GM21390 (cell line): ENCODE measurements at regions not wholly inside any gene's neighbourhood (a gene's known extent, or its start where the extent isn't known, plus 50 kb on each side); places are given as distances from the start of the nearest gene placed in this dataset.

Source experiments
- ATAC-seq: cut with Tn5 transposase; IDR thresholded peaks from one replicate; pipeline ENCODE4 v1.9.1; 2021; ENCODE audit not compliant: unreplicated experiment

DNA sequence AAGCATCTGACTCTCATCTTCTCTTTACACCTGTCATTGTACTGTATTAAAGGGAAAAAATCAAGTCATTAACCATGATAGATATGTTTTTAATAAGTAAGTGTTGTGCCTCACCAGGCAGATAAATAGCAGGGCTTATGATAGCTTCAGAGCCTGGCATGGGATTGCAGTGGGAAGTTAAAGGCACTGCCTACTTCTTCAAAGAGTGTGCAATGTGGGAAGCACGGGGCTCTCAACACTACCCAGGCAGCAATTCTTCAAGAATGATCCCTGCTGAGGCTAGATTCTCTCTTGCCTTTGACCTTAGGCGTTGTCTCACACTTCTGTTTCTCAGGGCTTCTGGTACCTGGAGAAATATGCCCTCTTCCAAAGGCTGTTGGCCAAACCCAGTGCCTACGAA lies 297.3 kb downstream of the MAF start:
- no peak for ATAC-seq

DNA sequence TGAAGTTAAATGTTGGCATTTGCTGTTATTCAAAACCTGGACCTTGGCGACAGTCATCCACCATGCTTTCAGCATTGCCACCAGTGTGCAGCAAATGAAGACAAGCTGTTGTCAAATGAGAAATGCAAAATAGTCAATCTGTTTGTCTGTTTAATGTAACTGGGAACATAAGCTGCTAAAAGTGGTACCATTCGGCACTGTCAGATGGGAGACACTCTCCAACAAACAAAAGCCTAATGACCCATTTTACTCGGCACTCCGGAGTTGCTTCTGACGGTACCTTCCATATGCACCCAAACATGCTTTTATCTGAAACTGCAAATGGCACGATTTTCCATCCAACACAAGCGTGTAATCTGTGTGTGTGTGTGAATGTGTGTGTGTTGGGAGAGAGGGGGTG lies 297.8 kb downstream of the MAF start:
- ATAC-seq: no peak

DNA sequence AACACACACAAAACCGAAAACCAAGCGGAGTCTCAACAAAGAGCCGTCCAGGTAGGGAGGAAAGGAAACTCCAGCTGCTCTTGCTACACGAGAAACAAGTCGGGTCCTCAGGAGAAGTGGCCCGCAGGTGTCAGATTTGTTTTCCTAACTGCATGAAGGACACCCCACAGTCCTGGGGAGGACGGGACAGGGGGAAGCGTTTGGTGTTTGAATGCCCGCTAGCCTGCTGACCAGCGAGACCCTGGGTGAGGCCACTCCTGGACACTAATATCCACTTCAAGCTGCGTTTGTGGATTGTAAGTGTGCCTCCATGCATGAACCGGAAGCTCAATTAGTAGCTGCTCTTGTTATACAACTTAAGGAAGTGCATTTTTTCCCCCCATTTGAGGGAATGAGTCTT lies 299.5 kb downstream of the MAF start:
- ATAC-seq: no peak

DNA sequence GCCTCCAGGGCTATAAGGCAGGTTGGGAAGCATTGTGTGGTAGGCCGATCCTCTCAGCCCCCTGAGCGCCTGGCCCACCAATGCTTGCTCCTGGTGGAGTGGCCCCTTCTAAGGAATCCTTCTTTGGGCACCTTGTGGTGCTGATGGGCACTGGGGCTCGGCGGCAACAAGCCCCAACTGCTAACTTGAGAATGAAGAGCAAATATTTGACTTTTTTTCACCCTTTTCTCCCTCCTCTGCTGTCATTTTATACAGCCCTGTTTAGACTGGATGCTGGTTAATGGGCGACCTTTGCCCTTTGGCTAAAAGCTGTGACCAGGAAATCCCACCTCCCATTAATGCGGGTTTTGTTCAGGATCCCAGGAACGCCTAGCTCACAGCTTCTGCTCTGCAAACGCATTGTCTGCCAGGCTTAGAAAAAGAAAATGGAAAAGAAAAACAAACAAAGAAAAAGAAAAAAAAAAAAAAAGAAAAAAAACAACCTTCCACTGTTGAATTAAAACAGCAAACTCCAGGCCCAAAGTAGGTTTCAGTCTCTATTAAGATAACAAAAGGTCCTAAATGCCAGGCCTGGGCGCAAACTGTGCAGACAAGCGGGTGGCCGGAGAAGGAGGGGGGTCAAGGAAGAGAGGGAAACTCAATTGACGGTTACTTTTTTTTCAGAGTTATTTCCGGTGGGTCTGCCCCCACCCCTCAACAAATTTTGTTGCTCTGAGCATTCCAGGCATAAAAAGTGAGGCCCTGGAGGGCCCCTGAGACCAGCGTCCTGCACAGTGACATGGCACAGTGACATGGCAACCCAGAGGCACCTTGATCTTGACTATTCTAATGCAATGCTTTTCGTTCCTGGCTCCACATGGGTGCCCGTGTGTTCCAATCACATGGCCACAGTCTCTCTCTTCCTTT lies 301.4 kb downstream of the MAF start:
- ATAC-seq: no peak

DNA sequence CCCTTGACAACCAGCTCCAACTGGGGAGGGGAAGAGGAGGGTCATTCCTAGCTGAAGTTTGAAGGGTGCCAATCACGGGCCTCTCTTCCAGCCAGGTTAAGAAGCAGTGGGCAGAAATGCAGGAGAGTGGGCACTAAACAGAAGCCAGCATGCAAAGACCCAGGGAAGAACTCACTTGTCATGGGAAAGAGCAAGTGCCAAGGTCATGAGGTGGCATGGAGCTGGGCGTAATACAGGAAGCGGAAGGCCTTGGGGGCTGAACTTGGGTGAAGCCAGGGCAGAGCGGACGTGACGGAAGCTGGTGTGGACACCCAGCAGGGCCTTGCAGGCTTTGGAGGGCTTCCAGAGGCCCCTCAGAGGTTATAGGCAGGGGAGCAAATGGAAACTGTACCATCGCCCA lies 302.1 kb downstream of the MAF start:
- no peak for ATAC-seq

DNA sequence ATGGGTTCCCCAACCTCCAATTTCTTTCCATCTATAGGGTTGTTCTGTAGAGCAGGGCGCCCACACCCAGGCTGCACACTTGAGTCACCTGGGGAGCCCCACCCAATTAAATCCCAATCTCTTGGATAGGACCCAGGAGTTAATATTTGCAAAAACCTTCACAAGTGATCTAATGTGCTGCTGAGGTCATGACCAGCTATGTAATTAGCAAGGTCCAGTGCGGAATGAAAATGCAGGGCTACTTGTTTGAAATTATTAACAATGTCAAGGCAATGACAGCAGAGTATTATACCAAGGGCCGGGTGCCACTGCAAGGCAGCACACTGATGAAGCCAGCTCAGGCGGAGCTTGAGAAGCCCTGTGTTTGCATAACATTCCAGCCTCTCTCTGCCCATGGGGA lies 302.7 kb downstream of the MAF start:
- ATAC-seq: no peak

DNA sequence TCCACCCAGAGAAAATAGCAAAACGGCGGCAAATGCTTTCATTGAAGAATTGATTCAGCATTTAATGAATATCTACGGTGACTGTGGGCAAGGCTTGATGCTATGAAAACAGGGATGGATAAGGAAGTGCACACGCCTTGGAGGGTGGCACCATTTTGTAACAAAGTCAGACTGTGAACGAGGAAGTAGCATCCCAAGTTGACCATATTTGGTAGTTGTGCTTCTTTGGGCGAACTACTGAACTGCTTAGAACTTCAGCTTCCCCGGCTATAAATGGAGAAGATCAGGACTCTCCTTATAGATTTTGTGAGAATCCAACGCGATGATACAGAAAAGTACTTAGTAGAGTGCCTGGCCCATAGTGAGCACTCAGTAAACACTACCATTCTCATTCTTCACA lies 303.2 kb downstream of the MAF start:
- no peak for ATAC-seq

DNA sequence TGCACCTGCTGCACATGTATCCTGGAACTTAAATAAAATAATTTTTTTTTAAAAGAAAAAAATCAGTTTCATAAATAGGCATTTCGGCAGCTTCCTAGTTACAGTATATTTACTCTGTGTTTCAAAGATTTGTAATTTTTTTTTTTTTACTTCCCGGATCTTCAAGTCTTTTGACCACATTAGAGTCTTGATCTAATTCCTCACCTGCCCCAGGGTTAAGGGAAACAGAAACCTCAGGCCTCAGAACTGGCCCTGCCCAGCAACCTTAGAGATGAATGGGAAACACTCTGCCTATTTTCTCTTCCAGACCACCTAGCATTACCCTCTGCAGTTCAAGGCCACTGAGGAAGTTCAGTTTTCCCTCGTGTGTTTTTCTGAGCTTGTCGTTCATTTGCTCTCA lies 304.0 kb downstream of the MAF start:
- no peak for ATAC-seq

DNA sequence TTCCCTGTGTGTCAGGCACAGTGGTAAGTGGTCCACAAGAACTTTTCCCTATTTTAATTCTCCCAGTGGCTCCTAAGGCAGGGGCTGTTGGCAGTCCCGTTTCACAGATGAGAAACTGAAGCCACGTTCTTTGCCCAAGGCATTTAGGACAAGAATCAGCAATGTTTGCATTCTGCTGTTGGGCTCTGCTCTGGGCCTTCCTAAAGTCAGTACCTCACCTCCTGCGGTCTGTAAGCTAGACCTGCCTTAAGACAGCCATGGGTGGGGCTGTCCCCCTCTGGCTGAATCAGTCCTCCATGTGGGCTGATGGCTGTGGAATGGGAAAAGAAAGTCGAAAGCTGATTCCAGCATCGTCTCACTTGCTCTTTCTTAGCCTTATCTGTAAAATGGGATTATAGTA lies 304.8 kb downstream of the MAF start:
- ATAC-seq: no peak

DNA sequence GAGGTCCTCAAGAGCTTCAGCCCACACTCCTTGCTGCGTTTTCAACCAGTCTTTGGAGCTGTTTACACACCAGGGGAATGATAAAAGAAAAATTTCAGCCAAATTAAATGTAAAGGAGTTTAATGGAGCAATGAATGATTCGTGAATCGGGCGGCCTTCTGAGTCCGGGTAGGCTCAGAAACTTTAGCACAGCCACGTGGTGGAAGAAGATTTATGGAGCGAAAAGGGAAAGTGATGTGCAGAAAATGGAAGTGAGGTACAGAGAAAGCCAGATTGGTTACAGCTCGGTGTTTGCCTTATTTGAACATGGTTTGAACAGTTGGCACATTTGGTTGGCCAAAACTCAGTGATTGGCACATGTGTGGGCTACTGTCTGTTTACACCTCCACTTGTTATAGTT lies 305.4 kb downstream of the MAF start:
- ATAC-seq: no peak

DNA sequence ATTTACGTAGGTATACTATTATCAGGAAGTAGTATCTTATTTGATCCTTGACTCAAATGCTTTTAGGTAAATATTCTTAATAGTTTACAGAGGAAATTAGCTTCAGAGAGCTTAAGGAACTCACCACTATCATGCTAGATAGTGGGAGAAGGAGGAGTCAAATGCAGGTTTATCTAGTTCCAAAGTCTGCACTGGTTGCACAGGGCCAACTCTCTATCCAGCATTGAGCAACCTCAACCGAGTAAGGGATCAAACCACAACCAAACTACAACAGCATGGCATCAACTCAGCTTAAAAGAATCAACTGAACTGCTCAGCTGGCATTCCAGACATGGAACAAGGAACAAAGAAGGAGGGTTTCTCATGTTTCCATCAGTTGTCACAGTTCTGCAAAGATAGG lies 306.0 kb downstream of the MAF start:
- no peak for ATAC-seq

DNA sequence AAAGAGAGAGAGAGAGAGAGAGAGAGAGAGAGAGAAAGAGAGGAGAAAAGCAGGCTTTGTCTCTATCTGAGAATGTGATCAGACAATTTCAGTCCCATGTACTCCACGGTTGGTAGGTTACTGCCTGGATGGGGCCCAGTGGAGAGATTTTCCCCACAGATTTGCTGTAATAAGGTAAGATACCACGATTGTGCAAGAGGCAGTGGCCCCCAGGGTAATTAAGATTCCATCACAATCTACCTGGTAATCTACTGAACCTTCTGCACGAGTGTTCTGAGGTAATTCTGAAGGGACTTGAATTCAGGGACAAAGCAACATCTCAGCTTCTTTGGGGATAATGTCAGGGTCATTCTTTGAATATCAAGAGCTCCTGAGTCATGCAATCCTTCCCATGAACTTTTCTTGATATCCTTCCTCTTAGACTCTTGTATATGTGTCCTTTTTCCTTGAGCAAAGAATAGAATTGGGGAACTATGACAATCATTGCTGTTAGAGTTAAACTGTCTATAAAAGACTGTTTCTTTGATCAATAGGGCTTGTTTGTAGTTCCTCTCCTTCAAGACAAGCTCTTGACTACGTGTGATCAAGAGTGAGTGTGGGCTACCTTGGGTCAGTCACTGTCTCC lies 306.6 kb downstream of the MAF start:
- ATAC-seq: no peak

DNA sequence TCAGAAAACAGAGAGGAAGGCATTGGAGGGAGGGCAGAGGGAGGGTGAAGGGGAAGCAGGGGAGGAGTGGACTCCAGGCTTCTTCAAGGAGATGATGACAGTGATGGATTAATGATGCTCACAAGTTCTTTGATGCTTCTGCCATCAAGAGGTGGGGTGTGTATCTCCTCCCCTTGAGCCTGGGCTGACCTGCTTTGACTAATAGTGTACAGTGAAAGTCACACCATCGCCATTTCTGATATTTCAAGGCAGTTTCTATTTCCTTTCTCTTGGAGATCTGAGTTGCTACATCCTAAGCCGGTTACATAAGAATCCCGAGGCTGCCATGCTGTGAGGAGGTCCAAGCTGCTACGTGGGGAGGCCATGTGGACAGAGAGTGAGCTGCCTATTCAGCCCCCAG lies 312.5 kb downstream of the MAF start:
- no peak for ATAC-seq

DNA sequence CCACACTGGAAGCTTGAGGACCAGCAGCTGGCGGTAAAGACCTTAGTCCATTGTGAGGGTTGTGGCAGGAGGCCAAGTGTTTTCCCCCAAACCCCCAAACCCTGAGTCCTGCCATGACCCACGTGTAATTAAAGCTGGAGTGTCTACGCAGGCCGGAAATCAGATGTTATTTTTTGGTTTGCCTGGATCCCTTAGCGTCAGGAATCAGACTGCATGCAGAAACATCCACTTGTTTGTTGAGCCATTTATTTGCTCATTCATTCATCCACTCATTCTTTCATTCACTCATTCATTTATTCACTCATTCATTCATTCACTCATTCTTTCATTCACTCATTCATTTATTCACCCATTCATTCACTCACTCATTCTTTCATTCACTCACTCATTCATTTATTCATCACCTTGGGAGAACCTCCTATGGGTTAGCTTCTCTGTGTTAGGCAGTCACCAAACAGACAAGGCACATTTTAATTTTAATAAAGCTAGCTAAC lies 313.1 kb downstream of the MAF start:
- peak; percentile 8 for ATAC-seq

DNA sequence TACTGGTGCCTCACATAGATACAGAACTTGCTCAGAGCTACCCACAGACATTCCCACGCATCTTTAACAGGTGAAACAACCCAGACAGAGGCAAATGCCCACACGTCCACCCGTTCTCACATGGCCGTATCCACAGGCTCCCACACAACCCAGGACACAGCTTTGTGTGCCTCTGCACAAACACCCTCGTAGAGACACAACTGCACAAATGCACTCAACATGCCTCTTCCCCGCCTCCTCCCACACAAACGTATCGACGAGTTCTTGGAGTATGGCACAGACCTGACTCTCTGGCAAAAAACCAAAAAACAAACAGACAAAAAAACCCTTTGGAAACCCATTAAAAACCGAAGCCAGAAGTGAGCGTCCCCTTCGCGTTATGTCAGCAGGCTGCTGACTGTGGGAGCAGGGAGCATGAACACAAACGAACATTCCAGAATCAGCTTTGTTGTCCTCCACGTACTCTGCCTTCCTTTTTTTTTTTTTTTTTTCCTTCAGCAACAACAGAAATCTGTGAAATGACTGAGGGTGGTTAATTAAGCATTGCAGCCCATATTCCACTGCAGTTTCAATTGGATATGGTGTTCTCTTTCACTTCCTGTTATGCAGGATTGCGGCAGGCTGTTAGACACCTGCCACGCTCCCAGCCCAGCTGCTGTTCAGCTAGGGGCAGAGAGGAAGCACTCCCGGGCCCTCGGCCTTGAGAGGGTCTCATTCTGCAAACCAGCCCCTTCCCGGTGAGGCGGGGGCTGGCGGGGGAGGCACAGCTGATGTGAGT lies 313.7 kb downstream of the MAF start:
- peak; percentile 95 for ATAC-seq

DNA sequence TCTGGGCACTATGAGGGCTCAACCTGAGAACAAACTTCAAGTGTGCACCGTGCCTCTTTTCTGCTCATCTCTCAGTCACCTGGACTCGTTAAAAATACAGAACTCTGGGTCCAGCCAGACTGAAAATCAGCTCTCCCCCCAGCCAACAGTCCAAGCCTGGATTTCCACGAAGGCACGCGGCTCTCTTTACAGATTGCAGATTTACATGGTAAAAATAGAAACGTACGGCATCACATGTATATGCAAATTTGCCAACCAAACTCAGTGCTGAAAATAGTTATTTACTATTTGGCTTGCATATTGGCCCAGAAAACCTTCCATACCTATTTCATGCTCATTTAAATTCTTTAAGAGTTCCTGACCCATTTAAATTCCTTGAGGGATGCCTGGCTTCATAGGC lies 315.8 kb downstream of the MAF start:
- no peak for ATAC-seq

DNA sequence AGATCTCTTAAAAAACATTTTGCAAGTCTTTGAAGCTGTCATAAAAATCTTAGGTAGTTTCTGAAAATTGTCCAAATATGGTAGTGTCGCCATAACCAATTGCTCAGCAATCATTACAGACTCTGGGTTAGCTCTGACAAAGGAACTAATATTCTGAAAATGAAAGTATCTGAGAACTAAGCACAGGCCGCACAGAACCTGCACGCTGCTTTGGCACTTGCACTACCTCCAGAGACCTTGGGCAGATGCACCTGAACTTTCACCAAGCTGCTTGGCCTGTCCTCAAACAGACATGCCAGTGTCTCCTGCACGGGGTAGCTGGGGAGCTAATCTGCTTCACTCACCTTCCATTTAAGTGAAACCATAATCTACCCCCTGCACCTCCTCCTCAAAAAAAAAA lies 317.0 kb downstream of the MAF start:
- ATAC-seq: no peak

DNA sequence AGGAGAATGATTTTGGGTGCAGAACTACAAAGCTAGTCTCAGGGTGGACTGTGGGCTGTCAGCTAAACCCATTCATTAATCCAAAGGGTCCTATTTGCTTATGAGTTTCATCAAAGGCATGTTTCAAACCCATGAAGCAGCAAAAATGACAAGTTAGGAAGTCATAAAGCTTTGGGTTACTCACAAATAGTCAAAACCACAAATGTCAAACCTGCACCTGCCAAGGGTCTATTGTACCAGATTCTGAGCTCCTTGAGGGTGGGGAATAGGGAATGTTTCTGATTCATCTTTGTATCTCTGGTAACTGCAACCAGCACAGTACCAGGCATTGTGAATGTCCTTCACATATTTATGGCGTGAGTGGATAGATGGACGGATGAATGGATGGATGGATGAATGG lies 317.7 kb downstream of the MAF start:
- ATAC-seq: no peak

DNA sequence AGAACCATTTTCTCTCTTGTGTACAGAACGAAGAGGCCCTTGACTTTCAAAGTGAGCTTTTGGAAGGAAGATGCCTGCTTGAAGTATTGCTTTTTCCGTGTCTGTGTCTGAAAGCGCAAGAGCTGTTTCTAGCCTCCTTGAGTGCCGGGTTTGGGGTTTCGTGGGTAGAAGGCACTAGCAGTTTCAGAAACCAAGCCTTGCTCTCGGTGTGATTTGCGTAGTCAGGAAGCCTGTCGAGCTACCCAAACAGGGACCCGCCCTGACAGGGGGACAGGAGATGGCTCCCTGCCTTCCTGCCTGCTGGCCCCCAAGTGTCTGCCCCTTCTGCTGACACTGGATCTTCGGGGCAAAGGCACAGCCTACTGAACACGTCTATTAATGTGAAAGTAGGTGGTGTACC lies 322.0 kb downstream of the MAF start:
- ATAC-seq: no peak

DNA sequence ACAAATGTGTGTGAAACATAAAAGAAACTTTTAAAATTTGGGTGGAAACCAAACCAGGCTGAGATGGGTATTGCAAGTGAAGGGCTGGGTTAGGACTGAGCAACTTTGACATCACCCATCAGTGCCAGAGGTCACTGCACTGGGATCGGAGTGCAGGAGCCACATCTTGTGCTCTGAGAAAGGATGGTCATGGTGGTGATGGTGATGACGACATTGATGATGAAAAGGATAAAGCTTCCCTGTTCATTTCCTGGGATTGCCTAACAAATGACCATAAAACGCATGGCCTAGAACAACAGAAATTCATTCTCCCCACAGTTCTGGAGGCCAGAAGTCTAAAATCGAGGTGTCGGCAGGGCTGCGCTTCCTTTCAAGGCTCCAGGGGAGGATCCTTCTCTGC lies 324.0 kb downstream of the MAF start:
- no peak for ATAC-seq

DNA sequence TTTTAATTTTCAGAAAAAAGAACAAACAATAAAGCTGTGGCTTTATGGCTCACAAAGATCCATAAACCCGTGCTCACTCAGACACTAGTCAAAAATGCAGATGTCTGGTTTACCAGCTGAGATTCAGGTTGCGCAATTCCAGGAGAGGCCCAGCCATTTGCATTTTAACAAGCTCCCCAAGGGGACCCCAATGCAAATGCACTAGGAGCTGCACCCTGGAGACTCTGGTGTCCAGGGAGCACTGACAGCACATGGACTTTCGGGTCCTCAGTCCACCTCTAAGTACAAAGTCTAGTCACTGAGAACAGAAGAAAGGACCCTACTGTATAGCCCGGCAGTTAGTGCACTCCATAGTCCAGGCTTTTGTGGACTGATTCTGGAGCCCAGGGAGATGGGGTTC lies 326.3 kb downstream of the MAF start:
- no peak for ATAC-seq

DNA sequence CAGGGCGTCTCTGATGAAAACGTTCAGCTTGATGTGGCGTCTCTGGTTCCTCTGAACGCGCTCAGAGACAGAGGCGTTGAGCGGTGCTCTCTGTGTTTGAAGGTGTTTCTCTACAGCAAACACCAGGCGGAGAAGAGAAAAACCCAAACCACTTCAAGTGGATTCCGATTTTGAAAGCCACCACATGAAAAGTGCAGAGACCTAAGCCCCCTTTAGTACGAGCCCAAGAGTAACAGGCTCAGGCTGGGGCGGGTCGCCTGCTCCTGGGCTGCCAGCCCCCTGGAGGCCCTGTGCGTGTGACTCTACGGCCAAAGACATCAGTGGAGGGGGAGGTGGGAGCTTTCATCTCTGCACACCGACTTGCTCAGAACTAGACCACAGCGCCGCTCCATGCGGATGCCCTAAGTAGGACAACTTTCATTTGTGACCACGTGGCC lies 328.4 kb downstream of the MAF start:
- no peak for ATAC-seq
